Stimulated activated CD4-positive, alpha-beta T cell treated with anti-CD3 and anti-CD28 coated beads, Interleukin-4, amount 100 ng/mL, for 24 hours (primary cell): ENCODE measurements at regions not wholly inside any gene's neighbourhood (a gene's known extent, or its start where the extent isn't known, plus 50 kb on each side); places are given as distances from the start of the nearest gene placed in this dataset.
"Not testable (repeated sequence)": the region's sequence is repeated elsewhere in the genome, so short reads cannot be mapped to it uniquely, and the experiment has no call there.

Experiments used
- DNase-seq: peaks from one replicate; pipeline ENCODE4 v3.0.0-alpha.2; 2020

GRCh38 chr5:96319981-96320739, 112.9 kb downstream of the PCSK1 start:
- not testable (repeated sequence) for DNase-seq

GRCh38 chr5:96318569-96319110, 114.4 kb downstream of the PCSK1 start:
- no peak for DNase-seq

- no peak for DNase-seq
Measured at GRCh38 chr5:96317945-96318344, 115.1 kb downstream of the PCSK1 start.

GRCh38 chr5:96316487-96316886, 116.6 kb downstream of the PCSK1 start:
- no peak for DNase-seq

GRCh38 chr5:96316017-96316416, 117.0 kb downstream of the PCSK1 start:
- DNase-seq, result no peak

GRCh38 chr5:96315431-96315830, 117.6 kb downstream of the PCSK1 start:
- DNase-seq, result no peak

- no peak for DNase-seq
Measured at GRCh38 chr5:96312383-96312782, 120.7 kb downstream of the PCSK1 start.

- DNase-seq, result not testable (repeated sequence)
Measured at GRCh38 chr5:96307047-96307446, 126.0 kb downstream of the PCSK1 start.

GRCh38 chr5:96302174-96302738, 130.8 kb downstream of the PCSK1 start:
- DNase-seq, result no peak

GRCh38 chr5:96300976-96301375, 132.1 kb downstream of the PCSK1 start:
- DNase-seq, result no peak

GRCh38 chr5:96297867-96298266, 135.2 kb downstream of the PCSK1 start:
- no peak for DNase-seq

- no peak for DNase-seq
Measured at GRCh38 chr5:96297290-96297689, 135.8 kb downstream of the PCSK1 start.

- no peak for DNase-seq
Measured at GRCh38 chr5:96294884-96295202, 138.2 kb downstream of the PCSK1 start.

- no peak for DNase-seq
Measured at GRCh38 chr5:96293966-96294883, 138.8 kb downstream of the PCSK1 start.

GRCh38 chr5:96292582-96293247, 140.3 kb downstream of the PCSK1 start:
- no peak for DNase-seq

GRCh38 chr5:96289287-96289686, 143.8 kb downstream of the PCSK1 start:
- DNase-seq, result peak; percentile 49

- no peak for DNase-seq
Measured at GRCh38 chr5:96288845-96289185, 144.2 kb downstream of the PCSK1 start.

GRCh38 chr5:96288166-96288844, 144.7 kb downstream of the PCSK1 start:
- DNase-seq, result no peak

- DNase-seq, result no peak
Measured at GRCh38 chr5:96287136-96287535, 145.9 kb downstream of the PCSK1 start.

GRCh38 chr5:96285823-96286222, 147.2 kb downstream of the PCSK1 start:
- no peak for DNase-seq

GRCh38 chr5:96284727-96285389, 148.2 kb downstream of the PCSK1 start:
- no peak for DNase-seq

- no peak for DNase-seq
Measured at GRCh38 chr5:96283589-96283988, 149.5 kb downstream of the PCSK1 start.
